Stimulated activated CD4-positive, alpha-beta T cell treated with anti-CD3 and anti-CD28 coated beads, Interleukin-4, amount 100 ng/mL, for 4 hours (primary cell): ENCODE measurements at regions not wholly inside any gene's neighbourhood (a gene's known extent, or its start where the extent isn't known, plus 50 kb on each side); places are given as distances from the start of the nearest gene placed in this dataset.

Experiments used
- DNase-seq, 2 experiments: peaks; one replicate each; pipeline ENCODE4 v3.0.0-alpha.2; 2020

DNA sequence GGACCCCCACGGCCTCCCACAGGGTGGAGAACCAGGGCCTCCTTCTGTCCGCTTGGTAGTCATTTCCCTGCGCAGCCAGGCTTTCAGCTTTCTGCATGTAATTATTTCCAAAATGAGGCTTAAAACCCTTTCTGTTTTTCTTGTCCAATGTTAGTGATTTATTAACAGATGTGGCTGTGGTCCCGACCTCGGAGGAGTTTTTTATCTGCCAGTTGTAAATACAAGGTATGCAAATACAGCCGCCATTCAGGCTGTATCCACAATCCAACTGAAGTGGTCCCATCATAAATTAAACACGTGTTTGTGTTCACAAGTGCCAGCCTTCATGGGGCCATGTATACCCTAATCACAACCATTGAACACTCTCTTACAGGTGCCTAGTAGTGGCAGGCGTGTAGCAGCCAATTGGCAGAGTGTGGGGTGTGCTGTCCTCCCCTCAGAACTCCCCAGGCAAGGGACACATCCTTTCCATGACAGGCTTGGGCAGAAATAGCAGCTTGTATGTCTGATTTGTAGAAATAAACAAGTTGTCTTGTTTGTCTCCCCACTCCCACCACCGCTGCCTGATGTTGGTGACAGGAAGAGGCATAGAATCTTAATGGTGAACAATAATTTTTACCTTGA lies 251.3 kb upstream of the MKI67 start:
- DNase-seq: no peak

DNA sequence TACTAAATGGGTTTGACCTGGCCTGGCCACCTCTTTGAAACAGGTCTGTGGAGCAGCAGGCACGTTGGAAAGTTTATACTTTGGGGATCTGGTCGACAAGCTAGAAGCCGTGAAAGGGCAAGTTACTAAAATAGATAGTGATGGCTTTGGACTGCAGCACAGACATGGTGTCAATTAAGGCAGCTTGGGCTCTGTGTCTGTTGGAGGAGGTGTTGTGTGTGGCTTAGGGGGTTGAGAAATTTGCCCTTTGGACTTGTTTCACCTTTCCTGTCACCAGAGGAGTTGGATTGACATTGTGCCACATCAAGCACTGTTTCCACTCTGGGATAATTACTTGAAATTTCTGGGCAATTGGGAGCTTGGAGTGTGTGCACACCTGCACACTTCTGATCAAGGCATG lies 251.8 kb upstream of the MKI67 start:
- no peak for DNase-seq

DNA sequence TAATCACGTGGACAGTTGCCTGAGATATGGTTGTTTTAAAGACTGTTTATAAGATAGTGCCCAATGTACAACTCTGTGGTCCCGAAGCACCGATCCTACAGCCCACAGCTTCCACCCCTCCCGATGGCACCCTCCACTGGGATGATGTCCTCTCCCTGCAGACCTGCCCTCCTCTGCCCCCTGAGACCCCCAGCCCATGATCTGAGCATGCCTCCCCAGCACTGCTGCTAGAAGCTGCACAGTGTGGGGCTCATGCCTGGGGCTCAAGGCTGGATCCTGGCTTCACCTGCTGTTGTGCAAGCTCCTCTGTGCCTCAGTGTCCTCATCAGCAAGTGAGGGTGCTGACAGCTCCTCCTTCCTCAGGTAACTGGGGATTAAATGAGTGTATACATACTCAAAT lies 254.7 kb upstream of the MKI67 start:
- DNase-seq: no peak

- DNase-seq: no peak
Measured at GRCh38 chr10:128382225-128382624, 256.0 kb upstream of the MKI67 start.

- DNase-seq: no peak
Measured at GRCh38 chr10:128384831-128385230, 258.6 kb upstream of the MKI67 start.

GRCh38 chr10:128386231-128386630 lies 260.0 kb upstream of the MKI67 start:
- no peak for DNase-seq

DNA sequence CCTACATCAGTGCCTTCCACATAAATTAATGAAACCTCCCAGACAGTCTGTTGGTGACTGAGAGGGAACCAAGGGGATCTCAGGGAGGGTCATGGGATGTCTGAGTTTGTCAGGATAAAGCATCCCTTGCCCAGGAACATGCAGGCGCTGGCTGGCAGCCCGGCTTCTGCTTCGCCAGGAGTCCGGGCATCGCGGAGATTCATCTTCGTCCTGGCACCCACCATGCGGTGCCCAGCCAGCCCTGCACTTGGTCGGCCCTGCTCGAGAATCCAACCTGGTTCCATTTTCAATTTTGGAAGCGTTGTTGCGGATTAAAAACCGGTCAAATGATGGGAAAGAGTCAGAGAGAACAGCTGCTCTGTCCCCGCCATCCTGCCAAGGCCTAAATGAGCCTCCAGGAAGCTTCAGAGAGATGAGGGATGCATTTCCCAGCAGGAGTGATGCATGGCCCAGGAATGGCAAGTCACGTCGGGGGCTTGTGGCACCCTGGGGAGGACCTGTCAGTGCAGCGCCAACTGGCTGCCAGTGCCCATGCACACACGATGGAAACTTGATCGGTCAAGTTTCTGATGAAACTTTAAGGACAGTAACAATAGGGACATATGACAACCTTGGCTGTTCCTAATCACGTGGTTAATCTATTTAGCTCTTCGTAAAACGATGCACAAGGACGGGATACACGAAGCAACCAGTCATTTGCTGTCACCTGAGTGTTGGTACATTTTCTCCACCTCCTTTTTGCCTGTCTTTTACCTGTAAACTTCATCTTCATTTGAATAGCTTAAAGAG lies 260.8 kb upstream of the MKI67 start:
- no peak for DNase-seq

GRCh38 chr10:128390596-128390995 lies 264.4 kb upstream of the MKI67 start:
- no peak for DNase-seq

GRCh38 chr10:128393546-128393945 lies 267.3 kb upstream of the MKI67 start:
- no peak for DNase-seq

GRCh38 chr10:128398118-128398517 lies 271.9 kb upstream of the MKI67 start:
- no peak for DNase-seq

DNA sequence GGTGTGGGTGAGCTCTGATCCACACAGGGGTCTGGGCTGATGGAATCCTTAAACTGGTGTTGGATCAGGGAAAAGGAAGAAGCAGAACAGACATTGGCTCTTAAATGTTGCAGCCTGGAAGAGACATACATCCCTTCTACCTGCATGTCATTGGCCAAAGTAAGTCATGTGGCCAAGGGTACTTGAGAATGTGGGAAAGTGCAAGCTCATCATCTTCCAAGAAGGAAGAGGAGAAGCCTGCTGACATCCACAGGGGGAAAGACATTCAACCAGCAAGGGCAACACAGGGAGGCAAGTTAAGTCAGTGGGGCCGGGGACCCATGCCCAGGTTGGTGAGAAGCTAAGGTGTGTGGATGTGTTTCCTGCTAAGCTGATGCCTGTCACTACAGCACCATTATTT lies 272.8 kb upstream of the MKI67 start:
- no peak for DNase-seq

DNA sequence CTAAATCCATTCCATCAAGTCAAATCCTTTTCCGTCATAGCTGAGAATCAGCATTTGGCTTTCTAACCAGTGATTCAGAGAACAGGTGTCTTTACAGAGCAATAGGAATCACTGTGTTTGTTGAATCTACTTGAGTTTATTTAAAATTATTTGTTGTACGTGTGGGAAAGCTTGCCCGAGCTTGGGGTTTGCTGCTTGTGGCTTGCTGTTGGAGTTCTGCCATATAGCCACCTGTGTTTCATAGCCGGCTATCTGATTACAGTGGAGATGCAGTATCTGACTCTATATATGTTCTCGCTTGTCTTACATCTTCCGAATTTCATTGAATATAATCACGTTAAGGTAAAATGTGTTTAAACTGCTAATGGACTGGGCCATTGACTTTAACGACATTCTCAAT lies 274.3 kb upstream of the MKI67 start:
- no peak for DNase-seq

DNA sequence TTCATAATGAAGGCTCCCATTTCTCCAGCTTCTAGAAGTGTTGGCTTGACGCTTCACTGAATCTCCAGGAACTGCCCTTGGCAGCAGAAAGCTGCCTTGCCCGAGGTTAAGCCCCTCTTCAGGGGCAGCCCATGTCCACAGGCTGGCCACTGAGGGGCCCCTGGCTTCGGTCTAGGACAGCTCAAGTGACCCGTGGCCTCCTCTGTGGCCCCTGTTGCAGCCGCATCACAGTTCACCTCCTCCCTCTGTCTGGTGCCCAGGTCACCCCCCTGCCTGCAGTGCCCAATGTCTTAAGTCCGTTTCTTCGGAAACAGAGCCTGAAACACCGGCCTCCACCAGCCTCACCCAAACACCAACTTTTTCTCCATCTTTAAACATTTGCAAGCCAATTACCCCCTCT lies 279.2 kb upstream of the MKI67 start:
- no peak for DNase-seq

DNA sequence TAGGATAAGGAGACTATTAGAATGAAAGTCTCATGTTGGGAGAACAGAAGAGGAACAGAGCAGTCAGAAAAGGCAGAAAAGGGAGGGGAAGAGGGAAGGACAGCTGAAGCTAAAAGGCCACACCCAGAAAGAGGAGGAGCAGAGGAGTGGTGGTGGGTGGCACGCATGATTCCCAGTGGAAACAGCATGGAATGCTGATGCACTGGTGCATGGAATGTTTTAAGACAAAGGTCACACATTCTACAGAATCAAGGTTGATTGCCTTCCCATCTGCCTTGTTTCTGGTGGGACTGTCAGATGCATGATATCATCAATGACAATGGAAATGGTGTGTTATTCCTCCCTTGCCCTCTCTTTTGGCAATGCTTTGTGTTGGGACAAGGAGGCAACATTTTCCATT lies 285.4 kb upstream of the MKI67 start:
- no peak for DNase-seq

DNA sequence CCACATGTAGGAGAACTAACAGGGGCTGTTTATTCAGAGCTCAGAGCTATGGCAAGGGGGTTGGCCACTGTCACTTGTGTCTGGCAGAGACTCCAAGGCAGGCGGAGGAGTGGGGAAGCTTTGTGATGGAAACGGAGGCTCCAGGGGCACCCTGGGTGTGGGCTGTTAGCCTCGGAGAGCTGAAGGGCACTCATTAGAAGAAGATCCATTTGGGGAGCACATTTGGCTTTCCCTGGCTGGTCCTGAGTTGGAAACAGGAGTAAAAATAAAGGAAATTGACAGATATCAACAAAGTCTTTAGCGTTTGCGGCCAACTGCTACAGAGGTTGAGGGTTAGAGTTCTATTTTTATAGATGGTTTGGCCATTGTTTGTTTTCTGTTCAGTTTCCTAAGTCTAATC lies 288.3 kb upstream of the MKI67 start:
- no peak for DNase-seq

DNA sequence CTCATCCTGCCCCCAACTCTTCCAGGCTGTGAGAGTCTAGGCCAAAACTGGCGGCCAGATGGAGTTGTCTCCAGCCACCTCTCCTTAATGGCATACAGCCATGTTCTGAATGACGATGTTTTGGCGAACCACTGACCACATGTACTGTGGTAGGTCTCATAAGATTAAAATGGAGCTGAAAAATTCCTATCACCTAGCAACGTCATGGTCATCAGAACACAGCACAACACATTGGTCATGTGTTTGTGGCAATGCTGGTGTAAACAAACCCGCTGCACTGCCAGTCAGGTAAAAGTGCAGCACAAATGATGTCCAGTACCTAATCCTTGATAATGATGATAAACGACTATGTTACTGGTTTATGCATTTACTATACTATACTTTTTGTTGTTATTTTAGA lies 290.0 kb upstream of the MKI67 start:
- no peak for DNase-seq

GRCh38 chr10:128417826-128418225 lies 291.6 kb upstream of the MKI67 start:
- no peak for DNase-seq

DNA sequence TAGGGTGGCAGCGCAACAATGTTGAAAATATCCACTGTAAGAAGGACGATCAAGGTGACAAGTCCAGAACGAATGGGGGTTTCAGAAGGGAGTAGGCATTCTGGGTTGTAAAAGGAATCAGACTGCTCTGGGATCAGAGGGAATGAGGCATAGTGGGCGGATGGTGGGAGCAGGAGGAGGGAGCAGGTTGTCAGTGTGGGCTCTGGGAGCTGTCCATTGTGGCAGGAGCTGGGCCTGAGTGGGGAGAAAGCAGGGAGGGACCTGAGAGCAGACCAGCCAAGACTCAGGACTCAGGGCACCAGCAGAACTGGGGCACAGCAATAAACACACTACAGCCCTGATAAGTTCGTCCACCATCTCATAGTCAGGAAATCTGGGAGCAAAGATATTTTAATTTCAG lies 292.6 kb upstream of the MKI67 start:
- no peak for DNase-seq

DNA sequence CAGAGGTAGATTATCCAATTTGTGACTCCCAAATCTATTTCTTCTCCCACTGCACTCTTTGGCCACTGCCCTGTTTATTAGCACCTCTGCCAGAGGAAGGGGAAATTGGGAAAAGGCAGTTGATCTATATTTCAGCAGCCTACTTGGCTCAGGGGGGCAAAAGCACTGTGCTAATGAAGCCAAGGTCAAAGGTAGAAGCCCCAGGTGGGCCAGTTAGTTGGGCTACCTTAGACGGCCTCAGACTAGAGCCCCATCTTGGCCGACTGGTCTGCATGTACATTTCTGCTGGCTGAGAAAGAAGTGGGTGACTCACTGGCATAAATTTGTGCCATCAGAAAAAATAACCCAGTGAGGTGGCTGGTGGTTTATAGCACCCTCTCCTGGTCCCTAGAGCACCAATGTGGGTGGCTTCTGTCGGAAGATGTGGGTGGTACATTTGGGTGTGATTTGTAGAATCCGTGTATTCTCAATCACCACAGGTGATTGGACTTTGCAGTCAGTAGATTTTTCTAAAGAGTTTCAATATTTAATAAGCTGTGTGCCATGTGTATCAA lies 293.3 kb upstream of the MKI67 start:
- no peak for DNase-seq

DNA sequence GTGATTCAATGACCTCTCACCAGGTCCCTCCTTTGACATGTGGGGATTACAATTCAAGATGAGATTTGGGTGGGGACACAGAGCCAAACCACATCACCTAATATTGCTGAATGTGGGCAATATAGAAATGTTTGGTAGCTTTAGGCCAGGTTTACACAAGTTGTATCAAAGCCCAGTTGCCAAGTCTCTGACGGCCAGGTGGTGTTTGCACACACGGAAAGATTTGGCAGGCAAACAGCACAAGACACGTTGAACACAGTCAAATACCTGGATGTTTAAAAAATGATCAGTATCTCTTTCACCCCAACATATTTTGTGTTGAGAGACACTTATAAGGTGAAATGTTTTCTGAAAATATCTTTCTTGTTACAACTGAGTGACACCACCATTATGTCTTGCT lies 294.4 kb upstream of the MKI67 start:
- no peak for DNase-seq

GRCh38 chr10:128421371-128422160 lies 295.3 kb upstream of the MKI67 start:
- no peak for DNase-seq

DNA sequence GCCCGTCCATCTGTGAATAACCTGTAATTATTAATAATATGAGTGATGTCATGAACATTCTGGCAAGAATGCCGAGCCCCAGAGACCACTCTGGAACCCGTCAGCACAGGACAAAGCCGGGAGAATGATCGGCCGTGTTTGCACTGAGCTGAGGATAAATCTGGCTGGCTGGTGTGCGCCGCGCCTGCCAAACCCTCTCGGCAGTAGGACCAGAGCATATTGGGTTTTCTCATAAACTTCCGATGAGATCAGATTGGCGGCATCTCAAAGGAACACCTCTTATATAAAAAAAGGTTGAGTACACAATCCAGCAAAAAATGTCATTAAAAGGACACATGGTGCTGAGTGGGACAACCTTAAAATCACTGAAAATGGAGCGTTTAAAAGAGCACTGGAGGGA lies 296.0 kb upstream of the MKI67 start:
- no peak for DNase-seq

GRCh38 chr10:128422999-128423398 lies 296.8 kb upstream of the MKI67 start:
- no peak for DNase-seq

DNA sequence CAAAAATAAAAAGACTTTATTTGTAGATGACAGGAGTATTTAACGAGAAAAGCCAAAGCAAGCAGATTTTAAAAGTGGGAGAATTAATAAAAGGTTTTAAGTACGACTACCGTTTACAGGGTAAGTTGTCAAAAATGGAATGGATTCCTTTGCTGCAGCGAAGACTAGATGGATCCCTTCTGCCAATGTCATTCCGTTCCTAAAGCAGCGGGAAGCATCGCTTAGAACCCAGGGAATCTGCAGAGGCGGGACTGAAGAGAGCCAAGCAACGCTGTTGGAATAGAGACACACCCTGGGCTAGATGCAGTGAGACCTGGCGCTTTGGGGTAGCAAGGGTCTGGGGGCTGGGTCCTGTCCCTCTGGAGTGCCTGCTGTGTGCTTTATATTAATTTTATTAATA lies 303.1 kb upstream of the MKI67 start:
- DNase-seq: no peak
